Testis (tissue), 2 donors: ENCODE measurements at regions not wholly inside any gene's neighbourhood (a gene's known extent, or its start where the extent isn't known, plus 50 kb on each side); places are given as distances from the start of the nearest gene placed in this dataset.

Experiments
- DNase-seq: peaks from one replicate; pipeline ENCODE4 v3.0.0-alpha.2; 2019
- H3K27ac ChIP-seq, 2 donors: fragments of 200-600 bp; sonication (generic); one replicate each; pipeline ENCODE4 v1.5.1; 2019
- H3K27me3 ChIP-seq: fragments of 200-600 bp; sonication (generic); one replicate; pipeline ENCODE4 v1.5.1; 2019
- H3K36me3 ChIP-seq: fragments of 200-600 bp; sonication (generic); one replicate; pipeline ENCODE4 v1.5.1; 2017; ENCODE audit warnings: low read depth; ENCODE audit errors: missing control alignments
- H3K4me1 ChIP-seq: fragments of 200-600 bp; sonication (generic); one replicate; pipeline ENCODE4 v1.5.1; 2019
- H3K4me3 ChIP-seq, 2 donors: fragments of 200-600 bp; sonication (generic); one replicate each; pipeline ENCODE4 v1.5.1; 2017 to 2019
- H3K9me3 ChIP-seq: fragments of 200-600 bp; sonication (generic); one replicate; pipeline ENCODE4 v1.5.1; 2017
- CTCF ChIP-seq, 3 experiments: fragments of 450-650 bp in 2 of 3; fragments of 200-600 bp in 1 of 3; sonication (generic) in 1 of 3; IDR thresholded peaks; one replicate each; pipeline ENCODE4 v1.5.1; 2016 to 2019; ENCODE audit warnings: antibody characterized with exemption in 3 of 3, mild to moderate bottlenecking in 2 of 3, moderate library complexity in 1 of 3
- POLR2A ChIP-seq: fragments of 450-650 bp; IDR thresholded peaks from one replicate; pipeline ENCODE4 v1.6.1; 2017; ENCODE audit warnings: antibody characterized with exemption, mild to moderate bottlenecking, moderate library complexity
- WGBS, 2 donors: methylation state at CpG; one replicate each; pipeline ENCODE4 v1.1.5; 2018; 5-methylcytosine and 5-hydroxymethylcytosine counted together
- intact Hi-C: fragments of 100-400 bp; cut with DNase I; formaldehyde crosslinking; loops from one replicate; pipeline ENCODE4 v1.15.1; 2023; ENCODE audit warnings: low total_unique reads

GRCh38 chr6:34618430-34619182, 62.5 kb upstream of the SPDEF start:
- peaks cover 10% of the 10 kb centered on the region for H3K4me1 ChIP-seq
- H3K9me3 ChIP-seq, result no peaks in the 10 kb centered on the region
- H3K36me3 ChIP-seq, result no peaks in the 10 kb centered on the region
- TF ChIP-seq POLR2A (no peak), CTCF (IDR thresholded peaks at IDR 0.05) (no peak)
- intact Hi-C loops, result loop anchor here (10.0 kb wide), 1 partner anchor 84 kb away; no protein-coding TSS in a partner anchor
- H3K27me3 ChIP-seq, result no peaks in the 10 kb centered on the region
- H3K27ac ChIP-seq, result no peak overlapping the region
- WGBS, 2 donors, result 80 to 83% methylated on average over 5 of the region's 5 CpGs
- no peak for DNase-seq
- no peak overlapping the region for H3K4me3 ChIP-seq

- H3K4me1 ChIP-seq, result peaks cover 10% of the 10 kb centered on the region
- no peaks in the 10 kb centered on the region for H3K27me3 ChIP-seq
- no peaks in the 10 kb centered on the region for H3K9me3 ChIP-seq
- no peak for DNase-seq
- 81 to 86% methylated on average over 7 of the region's 7 CpGs for WGBS, 2 donors
- intact Hi-C loops, result loop anchor here (10.0 kb wide), 1 partner anchor 82 kb away; no protein-coding TSS in a partner anchor
- H3K4me3 ChIP-seq, result no peak overlapping the region
- H3K27ac ChIP-seq, result no peak overlapping the region
- TF ChIP-seq CTCF (IDR thresholded peaks at IDR 0.05), result no peak
- no peak for TF ChIP-seq POLR2A
- H3K36me3 ChIP-seq, result no peaks in the 10 kb centered on the region
These were observed 61.1 kb upstream of the SPDEF start for GRCh38 chr6:34617231-34617630.

GRCh38 chr6:34616227-34616585, 60.1 kb upstream of the SPDEF start:
- TF ChIP-seq POLR2A, result no peak
- TF ChIP-seq CTCF (IDR thresholded peaks at IDR 0.05), result no peak
- no peak for DNase-seq
- Histone ChIP-seq H3K27me3 (no peaks in the 10 kb centered on the region), H3K9me3 (no peaks in the 10 kb centered on the region), H3K27ac (no peak overlapping the region), H3K36me3 (no peaks in the 10 kb centered on the region), H3K4me3 (no peak overlapping the region), H3K4me1 (peaks cover 10% of the 10 kb centered on the region)
- intact Hi-C loops, result loop anchor here (10.0 kb wide), 1 partner anchor 81 kb away; no protein-coding TSS in a partner anchor
- 96 to 100% methylated on average over 1 of the region's 1 CpG for WGBS, 2 donors

GRCh38 chr6:34615574-34616226, 59.6 kb upstream of the SPDEF start:
- WGBS, 2 donors, result 92 to 94% methylated on average over 7 of the region's 7 CpGs
- Histone ChIP-seq H3K4me1 (peaks cover 10% of the 10 kb centered on the region), H3K4me3 (no peak overlapping the region), H3K27me3 (no peaks in the 10 kb centered on the region), H3K27ac (no peak overlapping the region), H3K9me3 (no peaks in the 10 kb centered on the region), H3K36me3 (no peaks in the 10 kb centered on the region)
- no peak for TF ChIP-seq POLR2A
- no peak for TF ChIP-seq CTCF (IDR thresholded peaks at IDR 0.05)
- DNase-seq, result no peak
- intact Hi-C loops, result loop anchor here (10.0 kb wide), 1 partner anchor 81 kb away; no protein-coding TSS in a partner anchor
